Esophagus muscularis mucosa (tissue), 4 donors: ENCODE measurements at regions not wholly inside any gene's neighbourhood (a gene's known extent, or its start where the extent isn't known, plus 50 kb on each side); places are given as distances from the start of the nearest gene placed in this dataset.

Source experiments
- DNase-seq: peaks from one replicate; pipeline ENCODE4 v3.0.0-alpha.2; 2017; ENCODE audit errors: extremely low spot score
- H3K27ac ChIP-seq, 4 donors: fragments of 200-600 bp; sonication (generic); replicated peaks in 1 of 4; 1 replicate in 3 of 4; 2 replicates in 1 of 4; pipeline ENCODE4 v1.5.1; 2016 to 2019; ENCODE audit warnings: mild to moderate bottlenecking in 1 of 4
- H3K27me3 ChIP-seq, 4 donors: fragments of 200-600 bp; sonication (generic); one replicate each; pipeline versions ENCODE4 v1.5.1 to v1.6.0; 2016 to 2019
- H3K36me3 ChIP-seq, 4 donors: fragments of 200-600 bp; sonication (generic); one replicate each; pipeline ENCODE4 v1.5.1; 2016 to 2019
- H3K4me1 ChIP-seq, 4 donors: fragments of 200-600 bp; sonication (generic); one replicate each; pipeline ENCODE4 v1.5.1; 2016 to 2019
- H3K4me3 ChIP-seq, 4 donors: fragments of 200-600 bp; sonication (generic); 1 replicate in 2 of 4; 2 replicates in 2 of 4; pipeline ENCODE4 v1.5.1; 2016 to 2019; ENCODE audit warnings: mild to moderate bottlenecking in 4 of 4, moderate library complexity in 1 of 4
- H3K9me3 ChIP-seq, 4 donors: fragments of 200-600 bp; sonication (generic); 1 replicate in 3 of 4; 2 replicates in 1 of 4; pipeline ENCODE4 v1.5.1; 2016 to 2019
- EP300 ChIP-seq: sonication (generic); formaldehyde crosslinking; IDR thresholded peaks from one replicate; pipeline ENCODE4 v1.6.1; 2017; ENCODE audit warnings: antibody characterized with exemption
- POLR2A ChIP-seq: fragments of 450-650 bp; IDR thresholded peaks from one replicate; pipeline ENCODE4 v1.6.1; 2017; ENCODE audit warnings: antibody characterized with exemption, moderate library complexity, mild to moderate bottlenecking, low read depth
- POLR2AphosphoS5 ChIP-seq, 2 donors: sonication (generic); formaldehyde crosslinking; IDR thresholded peaks; one replicate each; pipeline ENCODE4 v1.6.1; 2017; ENCODE audit warnings: antibody characterized with exemption in 2 of 2
- WGBS: methylation state at CpG from one replicate; pipeline ENCODE4 v1.1.5; 2018; 5-methylcytosine and 5-hydroxymethylcytosine counted together
- intact Hi-C: fragments of 100-400 bp; cut with DNase I; formaldehyde crosslinking; loops from one replicate; pipeline ENCODE4 v1.15.1; 2023
- TF ChIP-seq, protein P1 (sequence below), 3 experiments: fragments of 200-600 bp in 2 of 3; fragments of 450-650 bp in 1 of 3; sonication (generic) in 2 of 3; IDR thresholded peaks; one replicate each; pipeline ENCODE4 v1.5.1; 2017 to 2019; ENCODE audit warnings: antibody characterized with exemption in 3 of 3, mild to moderate bottlenecking in 2 of 3, moderate library complexity in 1 of 3

GRCh38 chr4:149296503-149296902 is 519.1 kb downstream of the IQCM start:
- Histone ChIP-seq H3K27ac (no peak overlapping the region), H3K9me3 (no peaks in the 10 kb centered on the region), H3K27me3 (no peaks in the 10 kb centered on the region), H3K4me1 (peaks cover 0 to 20% (median 15%) of the 10 kb centered on the region in 4 donors), H3K4me3 (no peak overlapping the region), H3K36me3 (no peaks in the 10 kb centered on the region)
- WGBS: 77% methylated on average over 1 of the region's 1 CpG
- intact Hi-C loops: no loop called here
- DNase-seq: no peak
- TF ChIP-seq POLR2AphosphoS5 (IDR thresholded peaks at IDR 0.05): no peak

DNA sequence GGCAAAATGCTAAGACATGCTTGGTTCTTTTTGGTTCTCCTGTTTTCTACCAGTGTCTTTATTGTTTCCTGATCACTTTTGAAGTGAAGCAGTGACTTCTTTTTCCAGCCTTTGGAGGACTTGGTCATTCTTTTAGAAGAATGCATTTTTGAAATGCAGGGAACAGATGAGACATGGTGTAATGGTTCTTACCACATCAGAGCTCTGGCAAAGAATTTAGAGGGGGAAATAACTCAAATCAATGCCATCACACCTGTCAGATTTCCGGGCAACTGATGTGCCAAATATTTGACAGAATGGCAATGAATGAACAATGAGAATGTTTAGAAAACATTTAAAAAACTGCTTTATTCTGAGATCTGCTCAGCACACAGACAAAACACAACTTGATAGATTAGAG is 519.6 kb downstream of the IQCM start:
- H3K27me3 ChIP-seq: no peaks in the 10 kb centered on the region
- TF ChIP-seq POLR2AphosphoS5 (IDR thresholded peaks at IDR 0.05): no peak
- TF ChIP-seq EP300: no peak
- no peak for TF ChIP-seq POLR2A
- TF ChIP-seq, protein P1, sequence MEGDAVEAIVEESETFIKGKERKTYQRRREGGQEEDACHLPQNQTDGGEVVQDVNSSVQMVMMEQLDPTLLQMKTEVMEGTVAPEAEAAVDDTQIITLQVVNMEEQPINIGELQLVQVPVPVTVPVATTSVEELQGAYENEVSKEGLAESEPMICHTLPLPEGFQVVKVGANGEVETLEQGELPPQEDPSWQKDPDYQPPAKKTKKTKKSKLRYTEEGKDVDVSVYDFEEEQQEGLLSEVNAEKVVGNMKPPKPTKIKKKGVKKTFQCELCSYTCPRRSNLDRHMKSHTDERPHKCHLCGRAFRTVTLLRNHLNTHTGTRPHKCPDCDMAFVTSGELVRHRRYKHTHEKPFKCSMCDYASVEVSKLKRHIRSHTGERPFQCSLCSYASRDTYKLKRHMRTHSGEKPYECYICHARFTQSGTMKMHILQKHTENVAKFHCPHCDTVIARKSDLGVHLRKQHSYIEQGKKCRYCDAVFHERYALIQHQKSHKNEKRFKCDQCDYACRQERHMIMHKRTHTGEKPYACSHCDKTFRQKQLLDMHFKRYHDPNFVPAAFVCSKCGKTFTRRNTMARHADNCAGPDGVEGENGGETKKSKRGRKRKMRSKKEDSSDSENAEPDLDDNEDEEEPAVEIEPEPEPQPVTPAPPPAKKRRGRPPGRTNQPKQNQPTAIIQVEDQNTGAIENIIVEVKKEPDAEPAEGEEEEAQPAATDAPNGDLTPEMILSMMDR (IDR thresholded peaks at IDR 0.05): no peak
- DNase-seq: no peak
- H3K4me1 ChIP-seq: peaks cover 0 to 24% (median 19%) of the 10 kb centered on the region in 4 donors
- no peak overlapping the region for H3K4me3 ChIP-seq
- no peaks in the 10 kb centered on the region for H3K9me3 ChIP-seq
- no peak overlapping the region for H3K27ac ChIP-seq
- WGBS: 75% methylated on average over 1 of the region's 1 CpG
- no peaks in the 10 kb centered on the region for H3K36me3 ChIP-seq
- intact Hi-C loops: no loop called here

DNA sequence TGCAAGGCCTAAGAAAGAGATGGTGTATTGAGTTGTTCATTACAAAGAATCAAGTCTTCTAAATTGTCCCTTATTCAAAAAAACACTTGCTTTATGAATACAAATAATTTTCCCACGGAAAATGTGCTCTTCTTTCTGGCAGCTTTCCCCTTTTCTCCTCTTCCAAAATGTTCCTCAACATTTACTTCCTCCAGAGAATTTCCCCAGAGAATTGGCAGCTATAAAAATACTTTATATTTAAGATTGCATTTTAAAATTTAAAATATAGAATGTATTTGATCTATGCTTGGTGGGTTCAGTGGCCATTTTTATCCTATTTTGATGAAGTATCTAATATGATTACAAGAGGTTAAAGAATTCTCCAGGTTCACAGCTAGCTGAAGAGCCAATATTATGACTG is 521.0 kb downstream of the IQCM start:
- Histone ChIP-seq H3K4me1 (peaks cover 0 to 24% (median 20%) of the 10 kb centered on the region in 4 donors), H3K4me3 (no peak overlapping the region), H3K9me3 (no peaks in the 10 kb centered on the region), H3K27ac (no peak overlapping the region), H3K27me3 (no peaks in the 10 kb centered on the region), H3K36me3 (no peaks in the 10 kb centered on the region)
- TF ChIP-seq POLR2A (no peak), EP300 (no peak), POLR2AphosphoS5 (IDR thresholded peaks at IDR 0.05) (no peak)
- intact Hi-C loops: no loop called here
- 35% methylated on average over 1 of the region's 1 CpG for WGBS
- no peak for DNase-seq

- H3K36me3 ChIP-seq: no peaks in the 10 kb centered on the region
- intact Hi-C loops: no loop called here
- H3K27me3 ChIP-seq: no peaks in the 10 kb centered on the region
- no peak overlapping the region for H3K27ac ChIP-seq
- WGBS: 63% methylated on average over 1 of the region's 1 CpG
- TF ChIP-seq POLR2A: no peak
- TF ChIP-seq EP300: no peak
- TF ChIP-seq, protein P1 (IDR thresholded peaks at IDR 0.05): no peak
- TF ChIP-seq POLR2AphosphoS5 (IDR thresholded peaks at IDR 0.05): no peak
- peaks cover 0 to 24% (median 20%) of the 10 kb centered on the region in 4 donors for H3K4me1 ChIP-seq
- H3K4me3 ChIP-seq: no peak overlapping the region
- H3K9me3 ChIP-seq: peaks cover 0 to 7% (median 0%) of the 10 kb centered on the region in 4 donors
- no peak for DNase-seq
These were observed 522.5 kb downstream of the IQCM start for GRCh38 chr4:149293046-149293649.

DNA sequence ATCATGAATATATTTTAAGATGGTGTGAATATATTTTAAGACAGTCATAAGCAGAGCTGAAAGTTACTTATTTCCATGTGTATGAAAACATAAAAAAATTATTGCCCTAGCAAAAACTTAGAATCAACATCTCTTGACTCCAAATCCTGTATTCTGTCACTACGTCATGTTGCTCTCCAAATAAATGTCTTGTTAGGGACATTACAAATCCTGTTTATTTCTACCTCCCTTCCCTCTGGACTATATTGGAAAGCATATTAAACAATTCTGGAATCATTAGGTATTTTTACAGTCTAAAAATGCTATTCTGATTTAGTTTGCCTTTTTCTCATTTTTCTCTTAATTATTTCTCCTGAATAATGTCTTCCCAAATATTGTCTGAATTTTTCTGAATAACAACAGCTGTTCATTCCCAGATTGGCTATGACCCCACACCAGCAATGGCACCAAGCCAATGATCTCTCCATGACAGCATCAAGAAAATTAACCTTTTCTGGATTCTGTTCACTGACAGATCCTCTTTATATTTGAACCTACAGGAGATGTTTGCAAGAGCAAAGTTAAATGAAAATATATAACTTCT is 523.1 kb downstream of the IQCM start:
- intact Hi-C loops: no loop called here
- 37% methylated on average over 1 of the region's 1 CpG for WGBS

More for the DNA sequence above, 523.1 kb downstream of the IQCM start:
- DNase-seq: no peak
- no peak overlapping the region for H3K4me3 ChIP-seq
- no peaks in the 10 kb centered on the region for H3K27me3 ChIP-seq
- peaks cover 0 to 24% (median 20%) of the 10 kb centered on the region in 4 donors for H3K4me1 ChIP-seq
- H3K9me3 ChIP-seq: peaks cover 0 to 7% (median 0%) of the 10 kb centered on the region in 4 donors
- no peak overlapping the region for H3K27ac ChIP-seq
- TF ChIP-seq, protein P1 (IDR thresholded peaks at IDR 0.05): no peak
- TF ChIP-seq EP300 (no peak), POLR2A (no peak), POLR2AphosphoS5 (IDR thresholded peaks at IDR 0.05) (no peak)
- H3K36me3 ChIP-seq: no peaks in the 10 kb centered on the region
